ENCODE measurements at regions not wholly inside any gene's neighbourhood (a gene's known extent, or its start where the extent isn't known, plus 50 kb on each side); places are given as distances from the start of the nearest gene placed in this dataset.

DNA sequence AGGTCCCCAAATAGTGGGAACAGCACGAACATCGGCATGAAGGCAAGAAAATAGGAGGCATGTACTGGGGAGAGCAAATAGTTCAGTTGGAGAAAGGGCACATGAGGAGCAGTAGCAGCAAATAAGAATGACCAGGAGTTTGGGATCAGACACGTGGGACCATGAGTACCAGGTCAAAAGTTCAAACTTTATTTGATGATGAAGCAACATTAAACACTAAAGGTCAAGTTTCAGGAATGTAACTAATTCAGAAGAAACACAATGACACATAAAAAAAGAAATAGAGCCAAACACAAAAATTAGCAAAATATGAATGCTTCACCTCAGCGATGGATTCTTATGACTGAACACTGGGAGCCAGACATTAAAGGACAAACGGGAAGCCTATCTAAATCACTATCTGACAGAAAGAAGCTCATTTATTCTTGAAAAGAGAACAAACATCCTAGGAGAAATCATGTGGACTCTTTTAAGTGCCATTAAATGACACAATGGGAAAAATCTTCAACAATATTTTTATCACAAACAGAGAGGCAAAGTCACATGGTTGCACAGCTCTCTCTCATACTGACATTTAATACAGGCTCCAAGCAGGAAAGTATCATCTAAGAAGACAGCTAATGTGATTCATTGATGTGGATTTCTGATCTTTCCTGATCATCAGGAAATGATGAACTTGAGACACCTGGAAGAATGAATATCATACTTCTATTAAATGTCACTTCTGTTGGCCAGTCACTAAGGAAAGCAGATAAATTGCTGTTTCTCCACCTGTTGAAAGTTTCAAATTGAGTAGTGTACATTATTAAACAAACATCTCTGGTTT is 216.9 kb upstream of the THBS1 start:
- no peak for DNase-seq

- no peak for DNase-seq
These were observed 216.2 kb upstream of the THBS1 start for GRCh38 chr15:39364721-39365120.

- no peak for DNase-seq
These were observed 215.7 kb upstream of the THBS1 start for GRCh38 chr15:39365161-39365560.

GRCh38 chr15:39365873-39366272 is 215.0 kb upstream of the THBS1 start:
- no peak for DNase-seq

- no peak for DNase-seq
These were observed 213.3 kb upstream of the THBS1 start for GRCh38 chr15:39367596-39367995.

- DNase-seq: no peak
These were observed 211.1 kb upstream of the THBS1 start for GRCh38 chr15:39369768-39370167.

DNA sequence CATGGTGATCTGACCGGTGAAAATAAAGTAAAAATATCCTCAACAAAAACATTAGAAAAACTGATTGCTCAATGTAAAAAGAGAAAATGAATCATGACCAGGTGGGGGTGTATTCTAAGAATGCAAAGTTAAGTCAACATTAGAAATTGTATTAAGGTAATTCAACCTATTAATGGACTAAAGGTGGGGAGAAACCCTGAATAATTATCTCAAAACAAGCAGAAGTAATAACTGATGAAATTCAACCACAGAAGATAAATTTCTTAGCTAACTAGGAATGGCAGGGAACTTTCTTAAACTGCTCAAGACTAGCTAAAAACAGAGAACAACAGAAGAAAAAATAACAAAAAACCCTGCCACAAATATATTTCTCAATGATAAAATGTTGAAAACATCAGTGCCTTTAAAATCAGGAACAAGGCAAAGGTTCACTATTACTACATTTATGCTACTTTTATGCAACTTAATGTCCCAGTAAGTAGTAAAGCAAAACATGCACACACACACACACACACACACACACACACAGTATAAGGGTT is 204.4 kb upstream of the THBS1 start:
- DNase-seq: no peak

DNA sequence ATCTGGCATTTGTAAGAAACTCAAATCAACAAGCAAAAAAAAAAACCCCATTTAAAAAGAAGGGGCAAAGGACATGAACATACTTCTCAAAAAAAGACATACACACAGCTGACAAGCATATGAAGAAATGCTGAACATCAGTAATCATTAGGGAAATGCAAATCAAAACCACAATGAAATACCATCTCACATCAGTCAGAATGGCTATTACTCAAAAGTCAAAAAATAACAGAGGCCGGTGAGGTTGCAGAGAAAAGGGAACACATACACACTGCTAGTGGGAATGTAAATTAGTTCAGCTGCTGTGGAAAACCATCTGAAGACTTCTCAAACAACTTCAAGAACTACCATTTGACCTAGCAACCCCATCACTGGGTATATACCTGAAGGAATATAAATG is 199.4 kb upstream of the THBS1 start:
- no peak for DNase-seq

- no peak for DNase-seq
These were observed 192.8 kb upstream of the THBS1 start for GRCh38 chr15:39388118-39388517.

- DNase-seq: no peak
These were observed 189.6 kb upstream of the THBS1 start for GRCh38 chr15:39391230-39391629.

GRCh38 chr15:39392469-39393047 is 188.3 kb upstream of the THBS1 start:
- no peak for DNase-seq

DNA sequence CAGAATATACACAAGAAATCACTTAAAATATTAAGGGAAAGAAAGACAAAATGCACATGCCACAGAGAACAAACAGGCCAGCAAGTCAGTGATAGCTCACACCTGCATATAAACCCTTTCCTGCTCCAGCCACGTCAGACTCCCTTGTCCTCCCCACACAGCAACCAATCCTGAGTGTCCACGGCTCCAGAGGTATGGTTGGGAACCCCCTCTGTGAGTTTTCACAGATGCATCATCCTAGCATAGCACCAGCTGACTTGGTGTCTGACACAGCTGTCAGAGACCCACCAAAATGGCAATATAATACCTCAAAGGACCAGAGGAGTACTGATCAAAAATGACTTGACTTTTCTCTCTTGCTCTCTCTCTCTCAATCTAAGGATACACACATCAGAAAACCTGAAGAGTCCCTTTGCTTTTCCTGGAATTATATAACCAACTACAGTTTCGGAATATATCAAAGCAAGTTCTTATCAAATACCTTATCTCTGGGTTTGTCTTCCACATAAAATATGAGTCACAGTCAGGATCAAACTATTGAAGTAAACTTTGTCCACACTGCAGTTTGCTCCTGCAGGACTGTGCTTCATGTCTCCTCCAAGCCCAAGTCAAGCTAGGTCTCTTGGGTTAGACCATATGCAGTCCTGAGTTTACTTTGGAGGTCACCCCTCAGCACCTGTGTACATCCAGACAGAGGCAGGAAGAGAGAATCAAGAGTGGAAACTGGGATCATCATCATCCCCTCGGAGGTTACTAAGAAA is 187.1 kb upstream of the THBS1 start:
- no peak for DNase-seq

GRCh38 chr15:39394496-39394895 is 186.4 kb upstream of the THBS1 start:
- no peak for DNase-seq

DNA sequence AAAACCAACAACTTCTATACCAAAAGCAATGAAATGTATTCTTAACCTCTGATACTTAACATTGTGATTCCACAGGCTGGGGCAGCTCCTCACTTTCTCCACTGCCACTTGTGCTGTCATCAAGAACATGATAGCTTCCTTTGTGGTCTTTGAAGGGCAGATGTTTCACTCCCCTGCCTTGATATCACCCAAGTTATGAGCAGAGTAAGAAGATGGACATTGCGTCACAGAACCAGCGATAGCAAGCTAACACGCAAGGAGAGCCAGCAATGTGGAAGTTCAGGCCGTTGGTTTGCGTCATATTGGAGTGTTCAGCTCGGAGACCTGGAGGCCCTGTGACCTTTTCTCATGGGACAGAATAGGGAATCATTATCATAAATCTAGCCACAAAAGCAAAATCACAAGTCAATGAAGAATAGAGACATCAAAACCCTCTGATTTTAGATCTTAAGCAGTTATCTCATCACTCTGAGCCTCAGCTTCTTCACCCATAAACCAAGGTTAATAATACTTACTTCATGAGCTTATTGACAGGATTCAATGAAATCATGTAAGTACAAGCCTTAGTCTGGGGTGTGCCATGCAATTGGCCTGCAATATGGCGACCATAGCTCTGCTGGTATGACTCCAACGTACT is 183.8 kb upstream of the THBS1 start:
- no peak for DNase-seq

DNA sequence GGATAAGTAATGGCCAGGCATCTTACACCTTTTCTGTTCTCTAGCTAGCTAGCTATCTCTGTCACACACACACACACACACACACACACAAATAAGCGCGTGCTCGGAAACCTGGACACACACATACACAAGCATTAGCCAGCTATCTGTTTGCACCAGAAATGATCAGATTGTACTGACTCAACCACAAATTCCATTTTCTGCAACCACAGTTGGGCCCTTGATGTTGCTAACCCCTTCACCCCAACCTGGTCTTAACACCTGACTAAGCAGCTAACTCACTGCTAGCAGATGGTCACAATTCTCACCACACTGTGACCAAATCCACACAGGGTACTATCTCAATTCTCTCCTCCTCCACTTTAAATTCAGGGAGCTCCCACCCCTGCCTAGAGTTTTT is 183.0 kb upstream of the THBS1 start:
- DNase-seq: no peak

GRCh38 chr15:39399600-39399999 is 181.3 kb upstream of the THBS1 start:
- no peak for DNase-seq

GRCh38 chr15:39400002-39400401 is 180.9 kb upstream of the THBS1 start:
- DNase-seq: no peak

DNA sequence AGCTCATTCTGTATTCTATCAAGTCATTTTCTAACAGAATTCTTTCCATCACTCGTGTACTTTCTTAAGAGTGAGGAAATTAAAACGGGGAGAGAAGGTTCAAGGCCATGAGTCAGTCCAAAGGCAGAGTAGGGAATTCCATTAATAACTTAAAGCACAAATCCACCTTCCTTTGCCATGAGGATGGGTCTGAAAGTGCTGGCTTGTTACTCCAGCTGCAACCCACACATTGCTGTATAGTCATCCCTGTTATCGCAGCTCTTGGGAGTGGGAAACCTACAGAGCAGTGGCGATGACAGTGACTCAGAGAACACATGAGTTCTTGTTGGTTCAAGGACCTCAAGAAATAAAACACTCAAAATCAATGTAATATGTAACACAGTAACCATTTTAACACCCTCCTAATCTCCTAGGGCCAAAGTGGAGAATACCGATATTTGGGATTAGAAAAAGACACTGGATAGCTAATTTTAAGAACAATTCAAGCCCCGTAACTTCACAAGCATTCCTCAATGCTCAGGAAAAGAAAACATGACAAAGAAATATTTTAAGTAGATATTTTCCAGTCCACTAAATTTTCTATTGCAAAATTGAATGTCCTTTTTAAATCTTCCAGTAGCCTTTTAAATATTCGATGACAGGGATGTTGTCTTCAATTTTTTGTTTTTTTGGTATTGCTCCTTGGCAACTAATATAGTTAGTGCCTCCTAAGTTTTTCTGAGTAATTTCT is 179.9 kb upstream of the THBS1 start:
- DNase-seq: no peak

DNA sequence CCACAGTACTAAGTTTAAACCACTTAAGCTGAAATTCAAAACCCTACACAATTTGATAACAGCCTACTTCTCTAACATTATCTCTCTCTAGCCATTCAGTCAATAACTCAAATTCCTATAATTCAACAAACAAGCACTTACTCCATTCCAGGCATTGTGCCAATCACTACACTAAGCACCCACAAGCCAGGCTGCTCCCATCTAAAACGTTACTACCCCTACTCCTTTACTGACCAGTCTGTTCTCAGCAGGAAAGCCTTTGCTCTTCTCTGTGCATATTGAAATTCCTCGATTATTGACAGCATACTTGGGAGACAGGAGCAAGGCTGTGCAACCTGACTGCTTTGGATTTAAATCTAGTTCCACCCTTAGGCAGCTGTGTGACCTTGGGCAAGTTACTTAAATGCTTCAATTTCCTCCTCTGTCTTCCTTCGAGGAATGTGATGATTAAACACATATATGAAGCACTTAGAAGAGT is 177.2 kb upstream of the THBS1 start:
- DNase-seq: no peak

DNA sequence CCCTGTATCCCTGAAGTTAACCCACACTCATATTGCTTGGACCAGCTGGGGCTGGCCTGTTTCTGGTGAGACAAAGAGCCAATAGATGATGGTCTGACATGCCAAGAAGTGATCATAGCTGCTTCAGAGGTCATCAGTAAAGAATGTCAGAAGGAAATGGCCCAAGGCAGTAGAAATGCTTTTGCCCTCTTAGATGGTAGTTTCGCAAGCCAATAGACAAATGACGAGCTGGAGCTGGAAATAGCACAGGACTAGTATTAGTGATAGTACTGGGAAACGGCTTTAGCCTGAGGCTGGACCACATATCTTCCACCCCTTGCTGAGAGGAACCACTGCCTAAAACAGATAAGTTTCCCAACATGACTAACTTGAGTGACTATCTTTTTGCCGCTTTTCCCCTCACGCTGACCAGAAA is 176.1 kb upstream of the THBS1 start:
- DNase-seq: no peak

DNA sequence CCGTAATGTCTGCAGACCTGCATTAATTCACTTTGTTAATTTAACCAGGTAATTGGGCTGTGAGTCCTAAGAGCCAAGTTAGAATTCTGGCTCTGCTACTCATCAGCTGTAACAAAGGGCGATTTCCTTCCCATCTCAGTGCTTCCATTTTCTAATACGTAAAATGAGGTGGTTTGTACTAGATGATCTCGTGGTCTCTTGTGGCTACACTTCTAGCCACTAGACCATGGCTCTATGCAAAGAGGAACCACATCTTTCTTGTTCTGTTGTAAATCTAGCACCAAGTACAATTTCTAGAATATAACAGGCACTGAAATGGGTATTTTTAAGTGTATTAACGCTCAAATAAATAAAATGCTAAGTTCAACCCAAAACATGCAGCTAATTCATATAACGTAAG is 174.4 kb upstream of the THBS1 start:
- DNase-seq: no peak

DNA sequence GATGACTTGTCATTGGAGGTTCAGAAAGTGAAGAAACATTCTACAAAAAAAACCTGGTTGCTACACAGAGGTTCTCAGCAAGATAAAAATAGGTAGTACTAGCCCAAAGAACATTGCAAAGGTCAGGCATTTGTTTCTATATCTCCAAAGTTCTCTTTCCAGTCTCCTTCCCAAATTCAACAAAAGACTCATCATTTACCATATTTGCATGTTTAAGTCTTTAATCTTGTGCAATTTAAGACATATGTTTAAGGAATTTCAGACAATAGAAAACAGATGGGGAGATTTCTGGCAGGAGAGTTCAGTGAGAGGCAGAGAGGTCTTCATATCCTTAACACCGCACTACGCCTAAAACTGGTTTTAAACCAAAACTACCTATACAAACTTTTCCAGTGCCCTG is 173.8 kb upstream of the THBS1 start:
- no peak for DNase-seq

Data from T-helper 1 cell (primary cell).